ENCODE measurements at regions not wholly inside any gene's neighbourhood (a gene's known extent, or its start where the extent isn't known, plus 50 kb on each side); places are given as distances from the start of the nearest gene placed in this dataset.

- H3K36me3 ChIP-seq (ENCODE audit: control insufficient read depth in 2 of 3, insufficient read depth in 3 of 3, low read length in 3 of 3): no peaks in the 10 kb centered on the region
These were observed 113.9 kb downstream of the ALDH8A1 start for GRCh38 chr6:134835993-134836392.

DNA sequence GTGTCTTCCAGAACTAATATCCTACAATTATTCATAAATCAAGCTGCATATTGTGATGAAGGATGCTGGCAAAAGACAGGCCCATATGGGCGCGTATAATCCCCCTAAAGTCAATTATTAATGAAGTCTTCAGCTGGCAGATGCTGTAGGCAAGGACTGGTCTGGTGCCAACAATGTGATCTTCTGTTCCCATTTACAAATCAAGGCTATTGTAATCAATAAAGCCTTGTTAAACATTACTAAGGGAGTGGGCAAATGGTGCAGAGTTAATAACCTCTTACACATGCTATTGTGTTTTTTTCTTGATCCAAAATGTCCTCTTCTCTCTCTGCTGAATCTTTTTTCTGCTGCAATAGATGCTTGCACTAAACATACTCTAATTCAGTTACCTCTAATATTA, 119.0 kb downstream of the ALDH8A1 start:
- intact Hi-C loops (cut with micrococcal nuclease): no loop called here

More at GRCh38 chr6:134835993-134836392, 113.9 kb downstream of the ALDH8A1 start:
- Histone ChIP-seq H3K27me3 (ENCODE audit: control insufficient read depth in 2 of 2, insufficient read depth in 2 of 2, low read length in 2 of 2) (no peaks in the 10 kb centered on the region), H3K27ac (ENCODE audit: low read depth, low read length) (no peak overlapping the region), H3K4me1 (ENCODE audit: control insufficient read depth in 2 of 2, insufficient read depth in 2 of 2, low read length in 2 of 2) (no peaks in the 10 kb centered on the region), H3K4me3 (ENCODE audit: low read length) (no peak overlapping the region), H3K9me3 (ENCODE audit: control insufficient read depth in 2 of 3, low read length in 3 of 3) (no peaks in the 10 kb centered on the region)
- DNase-seq (no peak), ATAC-seq (no peak)
- H3K36me3 Mint-ChIP-seq: no peaks in the 10 kb centered on the region
- H3K4me3 Mint-ChIP-seq: no peak overlapping the region
- no peak overlapping the region for H3K27ac Mint-ChIP-seq
- ChIA-PET POLR2A (no interaction called here), CTCF (no interaction called here)
- intact Hi-C loops (cut with micrococcal nuclease): no loop called here
- H3K4me1 Mint-ChIP-seq: no peaks in the 10 kb centered on the region
- H3K9me3 Mint-ChIP-seq: no peaks in the 10 kb centered on the region
- H3K27me3 Mint-ChIP-seq: peaks cover 0 to 30% (median 0%) of the 10 kb centered on the region in 5 donors

DNA sequence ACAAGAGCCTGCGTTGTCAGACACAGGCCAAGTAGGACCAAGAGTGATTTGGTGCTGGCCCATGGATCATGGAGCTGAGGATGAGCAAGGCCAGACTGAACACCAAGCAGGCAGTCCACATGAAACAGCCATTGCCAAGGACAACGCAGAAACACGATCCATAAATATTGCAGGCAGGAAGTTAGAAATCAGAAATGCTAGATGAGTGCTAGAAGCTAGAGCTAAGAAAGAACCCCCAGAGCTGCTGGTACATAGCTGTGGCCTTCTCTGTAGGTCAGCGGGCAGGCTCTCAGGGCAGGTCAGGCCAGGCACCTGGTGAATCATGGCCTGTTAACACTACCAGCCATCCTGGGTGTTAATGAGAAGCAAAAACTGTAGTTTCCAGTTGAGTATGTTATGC, 119.7 kb downstream of the ALDH8A1 start:
- POLR2A ChIA-PET: no interaction called here
- Histone ChIP-seq H3K9me3 (ENCODE audit: control insufficient read depth in 2 of 3, low read length in 3 of 3) (no peaks in the 10 kb centered on the region), H3K4me1 (ENCODE audit: control insufficient read depth in 2 of 2, insufficient read depth in 2 of 2, low read length in 2 of 2) (no peaks in the 10 kb centered on the region), H3K4me3 (ENCODE audit: low read length) (no peak overlapping the region), H3K36me3 (ENCODE audit: control insufficient read depth in 2 of 3, insufficient read depth in 3 of 3, low read length in 3 of 3) (no peaks in the 10 kb centered on the region), H3K27ac (ENCODE audit: low read depth, low read length) (no peak overlapping the region), H3K27me3 (ENCODE audit: control insufficient read depth in 2 of 2, insufficient read depth in 2 of 2, low read length in 2 of 2) (no peaks in the 10 kb centered on the region)
- peaks cover 0 to 4% (median 0%) of the 10 kb centered on the region in 5 donors for H3K27me3 Mint-ChIP-seq
- DNase-seq: no peak
- intact Hi-C loops (cut with micrococcal nuclease): no loop called here
- CTCF ChIA-PET: interaction anchor here (1.6 kb wide), 1 partner anchor 674 kb away, joined by 4 read pairs; no protein-coding TSS in a partner anchor
- H3K9me3 Mint-ChIP-seq: peaks cover 0 to 2% (median 0%) of the 10 kb centered on the region in 11 donors
- no peaks in the 10 kb centered on the region for H3K36me3 Mint-ChIP-seq
- H3K4me3 Mint-ChIP-seq: no peak overlapping the region
- H3K4me1 Mint-ChIP-seq: no peaks in the 10 kb centered on the region
- no peak overlapping the region for H3K27ac Mint-ChIP-seq
- ATAC-seq: no peak

More for the DNA sequence above, 119.0 kb downstream of the ALDH8A1 start:
- CTCF ChIA-PET: no interaction called here
- peaks cover 0 to 1% (median 0%) of the 10 kb centered on the region in 11 donors for H3K9me3 Mint-ChIP-seq
- H3K27ac ChIP-seq (ENCODE audit: low read depth, low read length): no peak overlapping the region
- H3K27me3 ChIP-seq (ENCODE audit: control insufficient read depth in 2 of 2, insufficient read depth in 2 of 2, low read length in 2 of 2): no peaks in the 10 kb centered on the region
- no peak overlapping the region for H3K27ac Mint-ChIP-seq
- H3K9me3 ChIP-seq (ENCODE audit: control insufficient read depth in 2 of 3, low read length in 3 of 3): no peaks in the 10 kb centered on the region
- peaks cover 0 to 3% (median 0%) of the 10 kb centered on the region in 5 donors for H3K27me3 Mint-ChIP-seq
- no peak overlapping the region for H3K4me3 ChIP-seq (ENCODE audit: low read length)
- H3K4me1 ChIP-seq (ENCODE audit: control insufficient read depth in 2 of 2, insufficient read depth in 2 of 2, low read length in 2 of 2): no peaks in the 10 kb centered on the region
- ATAC-seq: no peak
- H3K4me1 Mint-ChIP-seq: no peaks in the 10 kb centered on the region
- POLR2A ChIA-PET: no interaction called here
- H3K36me3 Mint-ChIP-seq: no peaks in the 10 kb centered on the region
- no peaks in the 10 kb centered on the region for H3K36me3 ChIP-seq (ENCODE audit: control insufficient read depth in 2 of 3, insufficient read depth in 3 of 3, low read length in 3 of 3)
- no peak for DNase-seq
- no peak overlapping the region for H3K4me3 Mint-ChIP-seq

DNA sequence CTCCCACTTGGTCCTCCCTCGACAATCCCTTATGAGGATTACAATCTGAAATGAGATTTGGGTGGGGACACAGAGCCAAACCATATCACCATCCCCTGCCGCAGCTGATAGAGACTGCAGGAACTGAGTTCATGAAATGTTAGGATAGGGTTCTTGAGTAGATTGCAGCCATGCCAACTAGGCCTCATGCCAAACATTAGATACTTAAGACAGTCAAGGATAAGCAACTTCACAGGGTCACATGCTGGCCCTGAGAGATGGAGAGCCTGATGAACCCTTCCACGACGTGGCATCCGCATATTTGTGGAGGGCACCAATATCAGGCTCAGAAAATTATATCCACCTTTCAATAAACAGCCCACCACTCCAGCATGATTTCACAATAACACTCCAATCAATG, 121.3 kb downstream of the ALDH8A1 start:
- CTCF ChIA-PET: no interaction called here
- H3K36me3 Mint-ChIP-seq: no peaks in the 10 kb centered on the region

GRCh38 chr6:134826889-134827737, 122.8 kb downstream of the ALDH8A1 start:
- Histone ChIP-seq H3K9me3 (ENCODE audit: control insufficient read depth in 2 of 3, low read length in 3 of 3) (no peaks in the 10 kb centered on the region), H3K27ac (ENCODE audit: low read depth, low read length) (no peak overlapping the region), H3K4me1 (ENCODE audit: control insufficient read depth in 2 of 2, insufficient read depth in 2 of 2, low read length in 2 of 2) (peaks cover 0 to 4% of the 10 kb centered on the region in 2 donors), H3K36me3 (ENCODE audit: control insufficient read depth in 2 of 3, insufficient read depth in 3 of 3, low read length in 3 of 3) (no peaks in the 10 kb centered on the region), H3K4me3 (ENCODE audit: low read length) (no peak overlapping the region), H3K27me3 (ENCODE audit: control insufficient read depth in 2 of 2, insufficient read depth in 2 of 2, low read length in 2 of 2) (no peaks in the 10 kb centered on the region)
- ATAC-seq (no peak), DNase-seq (no peak)
- Mint-ChIP-seq H3K4me3 (no peak overlapping the region), H3K27ac (no peak overlapping the region), H3K27me3 (peaks cover 0 to 4% (median 0%) of the 10 kb centered on the region in 5 donors), H3K9me3 (peaks cover 0 to 4% (median 0%) of the 10 kb centered on the region in 11 donors), H3K4me1 (peaks cover 0 to 3% (median 0%) of the 10 kb centered on the region in 7 donors), H3K36me3 (no peaks in the 10 kb centered on the region)
- CTCF ChIA-PET: interaction anchor here (0.6 to 1.1 kb wide), 2 partner anchors 218 to 671 kb away, joined by 4 read pairs; no protein-coding TSS in a partner anchor
- intact Hi-C loops (cut with micrococcal nuclease): no loop called here
- POLR2A ChIA-PET: interaction anchor here (0.6 kb wide), 1 partner anchor 346 kb away, joined by 3 read pairs; no protein-coding TSS in a partner anchor

More for the DNA sequence above, 121.3 kb downstream of the ALDH8A1 start:
- H3K27ac Mint-ChIP-seq: no peak overlapping the region
- peaks cover 0 to 4% (median 0%) of the 10 kb centered on the region in 11 donors for H3K9me3 Mint-ChIP-seq
- DNase-seq (no peak), ATAC-seq (no peak)
- H3K27me3 Mint-ChIP-seq: peaks cover 0 to 2% (median 0%) of the 10 kb centered on the region in 5 donors
- no peak overlapping the region for H3K4me3 Mint-ChIP-seq
- H3K27me3 ChIP-seq (ENCODE audit: control insufficient read depth in 2 of 2, insufficient read depth in 2 of 2, low read length in 2 of 2): no peaks in the 10 kb centered on the region
- no peak overlapping the region for H3K4me3 ChIP-seq (ENCODE audit: low read length)
- H3K4me1 ChIP-seq (ENCODE audit: control insufficient read depth in 2 of 2, insufficient read depth in 2 of 2, low read length in 2 of 2): no peaks in the 10 kb centered on the region
- H3K4me1 Mint-ChIP-seq: no peaks in the 10 kb centered on the region
- POLR2A ChIA-PET: no interaction called here
- H3K36me3 ChIP-seq (ENCODE audit: control insufficient read depth in 2 of 3, insufficient read depth in 3 of 3, low read length in 3 of 3): no peaks in the 10 kb centered on the region
- no peaks in the 10 kb centered on the region for H3K9me3 ChIP-seq (ENCODE audit: control insufficient read depth in 2 of 3, low read length in 3 of 3)
- no peak overlapping the region for H3K27ac ChIP-seq (ENCODE audit: low read depth, low read length)
- intact Hi-C loops (cut with micrococcal nuclease): no loop called here

DNA sequence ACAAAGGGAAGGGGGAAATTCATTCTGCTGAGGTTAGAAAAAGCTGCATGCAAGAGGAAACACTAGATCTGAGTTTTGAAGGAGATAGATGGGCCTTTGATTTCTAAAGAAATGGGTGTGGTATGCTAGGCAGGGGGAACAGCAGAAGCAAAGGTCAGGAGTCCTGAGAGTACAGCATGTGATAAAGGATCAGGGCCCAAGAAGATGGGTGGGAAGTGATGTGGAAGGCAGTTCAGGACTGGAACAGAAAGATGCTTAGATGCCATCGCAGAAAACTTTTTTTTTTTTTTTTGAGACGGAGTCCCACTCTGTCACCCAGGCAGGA, 126.2 kb downstream of the ALDH8A1 start:
- Mint-ChIP-seq H3K27me3 (peaks cover 0 to 4% (median 0%) of the 10 kb centered on the region in 5 donors), H3K4me3 (no peak overlapping the region), H3K27ac (no peak overlapping the region), H3K36me3 (no peaks in the 10 kb centered on the region), H3K9me3 (peaks cover 0 to 4% (median 0%) of the 10 kb centered on the region in 11 donors), H3K4me1 (peaks cover 0 to 3% (median 0%) of the 10 kb centered on the region in 7 donors)
- no peak for DNase-seq
- Histone ChIP-seq H3K9me3 (ENCODE audit: control insufficient read depth in 2 of 3, low read length in 3 of 3) (no peaks in the 10 kb centered on the region), H3K27ac (ENCODE audit: low read depth, low read length) (no peak overlapping the region), H3K4me3 (ENCODE audit: low read length) (no peak overlapping the region), H3K36me3 (ENCODE audit: control insufficient read depth in 2 of 3, insufficient read depth in 3 of 3, low read length in 3 of 3) (no peaks in the 10 kb centered on the region), H3K4me1 (ENCODE audit: control insufficient read depth in 2 of 2, insufficient read depth in 2 of 2, low read length in 2 of 2) (peaks cover 0 to 4% of the 10 kb centered on the region in 2 donors), H3K27me3 (ENCODE audit: control insufficient read depth in 2 of 2, insufficient read depth in 2 of 2, low read length in 2 of 2) (no peaks in the 10 kb centered on the region)
- ChIA-PET CTCF (interaction anchor here (0.7 to 3.3 kb wide), 10 partner anchors 116 to 703 kb away, joined by 3 to 23 read pairs (median 4); no protein-coding TSS in a partner anchor), POLR2A (no interaction called here)
- intact Hi-C loops (cut with micrococcal nuclease): loop anchor here (1.0 to 2.0 kb wide), 7 partner anchors 59 to 712 kb away; no protein-coding TSS in a partner anchor
- ATAC-seq: no peak
